AG08396 (cell line): ENCODE measurements at regions not wholly inside any gene's neighbourhood (a gene's known extent, or its start where the extent isn't known, plus 50 kb on each side); places are given as distances from the start of the nearest gene placed in this dataset.
"Not testable (repeated sequence)": the region's sequence is repeated elsewhere in the genome, so short reads cannot be mapped to it uniquely, and the experiment has no call there.

ENCODE experiments used
- DNase-seq: peaks from one replicate; pipeline ENCODE4 v3.0.0; 2012; ENCODE audit warnings: low spot score, mixed read lengths

- DNase-seq = no peak
Observed at GRCh38 chr1:10911490-10912166, 100.8 kb upstream of the TARDBP start.

- no peak for DNase-seq
Observed at GRCh38 chr1:10912441-10912840, 100.0 kb upstream of the TARDBP start.

- DNase-seq = no peak
Observed at GRCh38 chr1:10914056-10914455, 98.4 kb upstream of the TARDBP start.

GRCh38 chr1:10915594-10915993 lies 96.9 kb upstream of the TARDBP start:
- no peak for DNase-seq

- no peak for DNase-seq
Observed at GRCh38 chr1:10916311-10916710, 96.1 kb upstream of the TARDBP start.

- DNase-seq = no peak
Observed at GRCh38 chr1:10916991-10917390, 95.5 kb upstream of the TARDBP start.

GRCh38 chr1:10917513-10918454 lies 94.7 kb upstream of the TARDBP start:
- no peak for DNase-seq

- DNase-seq = peak; percentile 79
Observed at GRCh38 chr1:10918531-10918930, 93.9 kb upstream of the TARDBP start.

- DNase-seq = no peak
Observed at GRCh38 chr1:10920063-10920626, 92.3 kb upstream of the TARDBP start.

DNA sequence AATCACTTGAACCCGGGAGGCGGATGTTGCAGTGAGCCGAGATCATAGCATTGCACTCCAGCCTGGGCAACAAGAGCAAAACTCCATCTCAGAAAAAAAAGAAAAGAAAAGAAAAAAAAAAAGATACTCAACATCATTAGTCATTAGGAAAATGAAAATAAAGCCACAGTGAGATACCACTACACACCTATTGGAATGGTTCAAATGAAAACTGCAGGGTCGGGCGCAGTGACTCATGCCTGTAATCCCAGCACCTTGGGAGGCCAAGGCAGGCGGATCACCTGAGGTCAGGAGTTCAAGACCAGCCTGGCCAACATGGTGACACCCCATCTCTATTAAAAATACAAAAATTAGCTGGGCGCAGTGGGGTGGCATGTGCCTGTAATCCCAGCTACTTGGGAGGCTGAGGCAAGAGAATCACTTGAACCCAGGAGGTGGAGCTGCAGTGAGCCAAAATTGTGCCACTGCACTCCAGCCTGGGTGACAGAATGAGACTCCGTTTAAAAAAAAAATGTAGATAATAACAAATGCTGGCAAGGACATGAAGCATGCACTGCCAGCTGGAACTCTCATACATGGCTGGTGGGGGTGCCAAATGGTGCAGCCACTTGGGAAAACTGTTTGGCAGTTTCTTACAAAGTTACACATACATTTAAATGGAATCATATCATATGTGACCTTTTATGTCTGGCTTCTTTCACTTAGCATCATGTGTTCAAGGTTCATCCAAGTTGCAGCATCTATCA lies 90.0 kb upstream of the TARDBP start:
- not testable (repeated sequence) for DNase-seq

DNA sequence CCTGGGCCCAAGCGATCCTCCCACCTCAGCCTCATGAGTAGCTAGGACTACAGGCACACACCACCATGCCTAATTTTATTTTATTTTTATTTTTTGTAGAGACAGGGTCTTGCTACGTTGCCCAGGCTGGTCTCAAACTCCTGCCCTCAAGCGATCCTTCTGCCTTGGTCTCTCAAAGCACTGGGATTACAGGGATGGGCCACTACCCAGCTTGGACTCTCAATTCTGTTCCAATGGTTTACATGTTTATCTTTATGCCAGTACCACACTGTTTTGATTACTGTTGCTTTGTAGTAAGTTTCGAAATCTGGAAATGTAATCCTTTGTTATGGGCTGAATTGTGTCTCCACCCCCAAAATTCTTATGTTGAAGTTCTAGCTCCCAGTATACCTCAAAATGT lies 88.4 kb upstream of the TARDBP start:
- DNase-seq = no peak

GRCh38 chr1:10928654-10929053 lies 83.8 kb upstream of the TARDBP start:
- no peak for DNase-seq

- DNase-seq = no peak
Observed at GRCh38 chr1:10932088-10932487, 80.4 kb upstream of the TARDBP start.

DNA sequence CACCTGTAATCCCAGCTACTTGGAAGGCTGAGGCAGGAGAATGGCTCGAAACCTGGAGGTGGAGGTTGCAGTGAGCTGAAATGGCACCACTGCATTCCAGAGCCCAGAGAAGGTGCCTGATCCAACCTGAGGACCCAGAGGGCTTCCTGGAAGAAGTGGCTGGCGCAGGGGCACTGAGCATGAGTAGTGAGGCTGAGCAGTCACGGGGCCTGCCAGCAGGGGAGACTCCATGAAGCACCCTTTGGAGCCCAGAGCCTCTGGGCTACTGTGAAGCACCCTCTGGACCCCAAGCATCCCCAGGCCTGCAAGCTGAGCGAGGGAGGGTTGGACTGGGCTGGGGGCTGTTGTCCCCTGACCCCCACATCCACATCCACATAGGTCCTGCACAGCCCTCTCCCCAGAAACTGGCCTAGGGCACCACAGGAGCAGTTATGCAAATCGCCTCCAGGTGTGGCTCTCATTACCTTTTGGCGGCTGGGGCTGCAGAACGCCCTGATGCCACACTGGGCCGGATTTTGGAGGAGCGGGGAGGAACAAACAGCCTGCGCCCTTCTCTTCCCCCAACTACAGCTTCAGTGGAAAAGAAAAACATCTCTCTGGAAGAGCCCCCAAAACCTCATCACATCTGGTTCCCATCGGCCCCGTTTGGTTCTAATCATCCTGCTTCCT lies 78.2 kb upstream of the TARDBP start:
- no peak for DNase-seq

DNA sequence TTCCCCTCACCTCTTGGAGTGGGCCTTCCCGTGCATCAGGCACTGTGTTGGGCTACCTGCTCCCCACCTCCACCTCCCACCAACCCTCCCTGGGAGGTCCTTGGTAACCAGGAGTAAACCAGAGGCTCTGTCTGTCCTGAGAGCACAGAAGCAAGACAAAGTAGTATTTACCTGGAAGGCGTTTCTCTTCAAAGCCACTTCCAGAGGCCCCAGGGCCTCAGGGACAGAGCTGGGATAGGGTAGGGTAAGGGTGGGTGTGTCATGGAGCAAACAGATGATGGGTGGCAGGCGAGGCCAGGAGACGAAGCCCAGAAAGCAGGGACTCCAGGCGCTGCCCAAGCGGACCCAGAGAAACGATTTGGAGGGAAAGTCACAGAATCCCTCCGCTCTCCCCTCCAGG lies 77.2 kb upstream of the TARDBP start:
- DNase-seq = no peak

DNA sequence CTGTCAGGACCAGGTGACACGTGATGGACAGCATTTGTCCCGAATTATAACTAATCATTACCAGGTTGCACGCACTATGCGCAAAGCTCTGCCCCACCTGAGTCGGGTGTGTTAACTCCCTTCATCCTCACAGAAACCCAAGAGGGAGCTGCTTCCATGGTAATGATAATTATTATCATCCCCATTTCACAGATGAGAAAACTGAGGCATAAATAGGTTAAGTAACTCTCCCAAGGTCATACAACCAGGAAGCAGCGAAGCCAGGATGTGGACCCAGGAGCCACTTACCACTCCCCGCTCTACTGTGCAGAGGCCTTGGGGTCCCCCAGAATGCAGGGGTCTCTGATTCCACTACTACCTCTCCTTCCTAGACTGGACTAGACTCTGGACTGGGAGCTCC lies 76.7 kb upstream of the TARDBP start:
- DNase-seq = no peak

GRCh38 chr1:10936998-10937901 lies 75.2 kb upstream of the TARDBP start:
- no peak for DNase-seq

- DNase-seq = no peak
Observed at GRCh38 chr1:10938741-10939417, 73.6 kb upstream of the TARDBP start.

- no peak for DNase-seq
Observed at GRCh38 chr1:10939654-10940450, 72.6 kb upstream of the TARDBP start.
